Thoracic aorta (tissue), 2 donors: ENCODE measurements at regions not wholly inside any gene's neighbourhood (a gene's known extent, or its start where the extent isn't known, plus 50 kb on each side); places are given as distances from the start of the nearest gene placed in this dataset.

Experiments
- ATAC-seq: fragments of 150-250 bp; one replicate; pipeline ENCODE4 v1.8.0; 2017; ENCODE audit warnings: low read depth; ENCODE audit not compliant: insufficient number of reproducible peaks, low FRiP score
- DNase-seq: peaks from one replicate; pipeline ENCODE4 v3.0.0-alpha.2; 2020; ENCODE audit warnings: low spot score
- H3K27ac ChIP-seq, 2 donors: fragments of 200-600 bp; sonication (generic); 1 replicate in 1 of 2; 2 replicates in 1 of 2; pipeline ENCODE4 v1.5.1; 2016; ENCODE audit warnings: mild to moderate bottlenecking in 2 of 2, moderate library complexity in 2 of 2
- H3K27me3 ChIP-seq: fragments of 200-600 bp; sonication (generic); replicated peaks from 2 replicates; pipeline ENCODE4 v1.6.0; 2016; ENCODE audit warnings: mild to moderate bottlenecking; ENCODE audit not compliant: insufficient read depth
- H3K36me3 ChIP-seq: fragments of 200-600 bp; sonication (generic); one replicate; pipeline ENCODE4 v1.5.1; 2016
- H3K4me1 ChIP-seq, 2 donors: fragments of 200-600 bp; sonication (generic); 1 replicate in 1 of 2; 2 replicates in 1 of 2; pipeline versions ENCODE4 v1.5.1 to v1.6.0; 2016; ENCODE audit warnings: low read depth in 2 of 2, mild to moderate bottlenecking in 1 of 2; ENCODE audit not compliant: control insufficient read depth in 1 of 2
- H3K4me3 ChIP-seq: fragments of 200-600 bp; sonication (generic); 2 replicates; pipeline ENCODE4 v1.5.1; 2016; ENCODE audit warnings: mild to moderate bottlenecking
- H3K9me3 ChIP-seq: fragments of 200-600 bp; sonication (generic); 2 replicates; pipeline ENCODE4 v1.5.1; 2016
- CTCF ChIP-seq: fragments of 200-600 bp; sonication (generic); IDR thresholded peaks from one replicate; pipeline ENCODE4 v1.5.1; 2019; ENCODE audit warnings: antibody characterized with exemption

- no peak overlapping the region for H3K4me3 ChIP-seq
- no peak overlapping the region for H3K27ac ChIP-seq
- H3K36me3 ChIP-seq, result no peaks in the 10 kb centered on the region
- no peak for TF ChIP-seq CTCF
- no peaks in the 10 kb centered on the region for H3K9me3 ChIP-seq
- ATAC-seq (no peak), DNase-seq (no peak)
- H3K27me3 ChIP-seq, result no peaks in the 10 kb centered on the region
- peaks cover 5 to 11% of the 10 kb centered on the region in 2 donors for H3K4me1 ChIP-seq
These were observed 101.6 kb downstream of the TENT4A start for GRCh38 chr5:6814816-6815215.

GRCh38 chr5:6818594-6819511, 105.6 kb downstream of the TENT4A start:
- no peaks in the 10 kb centered on the region for H3K27me3 ChIP-seq
- no peak for DNase-seq
- H3K4me3 ChIP-seq, result no peak overlapping the region
- H3K4me1 ChIP-seq, result no peaks in the 10 kb centered on the region
- no peaks in the 10 kb centered on the region for H3K36me3 ChIP-seq
- H3K9me3 ChIP-seq, result peaks cover 11% of the 10 kb centered on the region
- no peak overlapping the region for H3K27ac ChIP-seq
- no peak for ATAC-seq
- no peak for TF ChIP-seq CTCF

GRCh38 chr5:6819521-6819920, 106.3 kb downstream of the TENT4A start:
- Histone ChIP-seq H3K36me3 (no peaks in the 10 kb centered on the region), H3K4me1 (no peaks in the 10 kb centered on the region), H3K27me3 (no peaks in the 10 kb centered on the region), H3K27ac (no peak overlapping the region), H3K4me3 (no peak overlapping the region), H3K9me3 (peaks cover 11% of the 10 kb centered on the region)
- ATAC-seq (no peak), DNase-seq (no peak)
- TF ChIP-seq CTCF, result no peak

- peak; percentile 27 for TF ChIP-seq CTCF
- peaks cover 11% of the 10 kb centered on the region for H3K9me3 ChIP-seq
- ATAC-seq (no peak), DNase-seq (no peak)
- H3K4me1 ChIP-seq, result no peaks in the 10 kb centered on the region
- no peaks in the 10 kb centered on the region for H3K36me3 ChIP-seq
- no peak overlapping the region for H3K4me3 ChIP-seq
- no peak overlapping the region for H3K27ac ChIP-seq
- H3K27me3 ChIP-seq, result no peaks in the 10 kb centered on the region
These were observed 107.7 kb downstream of the TENT4A start for GRCh38 chr5:6820851-6821479.

GRCh38 chr5:6822068-6822467, 108.8 kb downstream of the TENT4A start:
- ATAC-seq, result no peak
- no peak for TF ChIP-seq CTCF
- H3K27me3 ChIP-seq, result no peaks in the 10 kb centered on the region
- H3K9me3 ChIP-seq, result peaks cover 11% of the 10 kb centered on the region
- no peaks in the 10 kb centered on the region for H3K36me3 ChIP-seq
- no peak overlapping the region for H3K4me3 ChIP-seq
- no peak overlapping the region for H3K27ac ChIP-seq
- no peaks in the 10 kb centered on the region for H3K4me1 ChIP-seq
- DNase-seq, result no peak
